IMR-90 (cell line): ENCODE measurements at regions not wholly inside any gene's neighbourhood (a gene's known extent, or its start where the extent isn't known, plus 50 kb on each side); places are given as distances from the start of the nearest gene placed in this dataset.
"Not testable (repeated sequence)": the region's sequence is repeated elsewhere in the genome, so short reads cannot be mapped to it uniquely, and the experiment has no call there.

Experiments used
- ATAC-seq: fragments of 200-7000 bp; cut with Tn5 transposase; 2 replicates; pipeline ENCODE4 v1.9.1; 2020; ENCODE audit warnings: low read depth, mild to moderate bottlenecking, moderate library complexity
- BruUV-seq: library from RNA; stranded (reverse); fragments of 400-500 nt; replicated peaks from 2 replicates; lab custom pipeline; 2021; lab: Mats Ljungman, UMichigan
- CTCF ChIA-PET: fragments of 300-600 bp; formaldehyde crosslinking; extraction: SDS; loops from one replicate; lab custom pipeline; 2021; ENCODE audit warnings: antibody characterized with exemption; lab: Yijun Ruan, JAX
- POLR2A ChIA-PET: fragments of 300-600 bp; sonication (Branson Sonifier 250); formaldehyde crosslinking; loops from one replicate; lab custom pipeline; 2022; ENCODE audit warnings: antibody characterized with exemption; ENCODE audit not compliant: unreplicated experiment; lab: Charles Lee
- DNase-seq: peaks from one replicate; pipeline ENCODE4 v3.0.0; 2013
- H2AFZ ChIP-seq: replicated peaks from 2 replicates; pipeline ENCODE3; 2013; ENCODE audit warnings: low read length, mild to moderate bottlenecking; ENCODE audit not compliant: poor library complexity
- H2AK5ac ChIP-seq: 2 replicates; pipeline ENCODE4 v1.6.1; 2013; ENCODE audit warnings: low read depth, low read length, inconsistent platforms
- H2AK9ac ChIP-seq: replicated peaks from 2 replicates; pipeline ENCODE3; 2013; ENCODE audit warnings: mild to moderate bottlenecking, low read depth, low read length, moderate library complexity; ENCODE audit not compliant: poor library complexity
- H2BK120ac ChIP-seq: 2 replicates; pipeline ENCODE4 v1.6.1; 2013; ENCODE audit warnings: low read depth, low read length, inconsistent platforms
- H2BK15ac ChIP-seq: 3 replicates; pipeline ENCODE4 v1.6.1; 2013; ENCODE audit warnings: low read depth, low read length, inconsistent platforms
- H2BK20ac ChIP-seq: 2 replicates; pipeline ENCODE4 v1.6.1; 2013; ENCODE audit warnings: low read depth, mild to moderate bottlenecking, inconsistent platforms, low read length, moderate library complexity
- H2BK5ac ChIP-seq: 2 replicates; pipeline ENCODE4 v1.6.1; 2013; ENCODE audit warnings: mild to moderate bottlenecking, low read depth, low read length, inconsistent platforms; ENCODE audit not compliant: poor library complexity, severe bottlenecking
- H3K14ac ChIP-seq: replicated peaks from 2 replicates; pipeline ENCODE4 v1.6.1; 2013; ENCODE audit warnings: low read depth, low read length, inconsistent platforms
- H3K18ac ChIP-seq: 2 replicates; pipeline ENCODE4 v1.6.1; 2013; ENCODE audit warnings: low read depth, low read length, control low read depth
- H3K23ac ChIP-seq: 2 replicates; pipeline ENCODE4 v1.6.1; 2013; ENCODE audit warnings: low read depth, low read length, inconsistent platforms
- H3K27ac ChIP-seq: 2 replicates; pipeline ENCODE4 v1.5.1; 2013; ENCODE audit warnings: mild to moderate bottlenecking, control low read depth, low read length; ENCODE audit not compliant: insufficient read depth
- H3K27me3 ChIP-seq: 2 replicates; pipeline ENCODE4 v1.6.1; 2013; ENCODE audit warnings: low read length; ENCODE audit not compliant: control insufficient read depth, insufficient read depth
- H3K36me3 ChIP-seq: 2 replicates; pipeline ENCODE4 v1.6.1; 2013; ENCODE audit warnings: low read length, mixed read lengths; ENCODE audit not compliant: control insufficient read depth, insufficient read depth
- H3K4ac ChIP-seq: 2 replicates; pipeline ENCODE4 v1.6.1; 2013; ENCODE audit warnings: low read depth, low read length, inconsistent platforms
- H3K4me1 ChIP-seq: 2 replicates; pipeline ENCODE4 v1.6.1; 2013; ENCODE audit warnings: low read length, mixed read lengths; ENCODE audit not compliant: control insufficient read depth, insufficient read depth
- H3K4me2 ChIP-seq: 2 replicates; pipeline ENCODE4 v1.6.1; 2013; ENCODE audit warnings: low read depth, mild to moderate bottlenecking, control low read depth, low read length, moderate library complexity
- H3K4me3 ChIP-seq: 2 replicates; pipeline ENCODE4 v1.5.1; 2013; ENCODE audit warnings: low read depth, mild to moderate bottlenecking, control low read depth, low read length, moderate library complexity; ENCODE audit not compliant: insufficient read depth
- H3K56ac ChIP-seq: 2 replicates; pipeline ENCODE4 v1.6.1; 2013; ENCODE audit warnings: low read length, inconsistent platforms; ENCODE audit not compliant: insufficient read depth; ENCODE audit errors: extremely low read depth
- H3K79me1 ChIP-seq, 2 experiments: 2 replicates each; pipeline ENCODE4 v1.6.1; 2013; ENCODE audit warnings: low read length in 2 of 2, inconsistent platforms in 1 of 2, low read depth in 1 of 2
- H3K9ac ChIP-seq: 2 replicates; pipeline ENCODE4 v1.6.1; 2013; ENCODE audit warnings: low read depth, low read length, control low read depth
- H3K9me1 ChIP-seq: 2 replicates; pipeline ENCODE4 v1.6.1; 2013; ENCODE audit warnings: low read length, inconsistent platforms; ENCODE audit not compliant: insufficient read depth
- H3K9me3 ChIP-seq: 2 replicates; pipeline ENCODE4 v1.6.1; 2013; ENCODE audit warnings: low read length; ENCODE audit not compliant: control insufficient read depth, insufficient read depth
- H4K20me1 ChIP-seq: 2 replicates; pipeline ENCODE4 v1.6.1; 2013; ENCODE audit warnings: low read length, inconsistent platforms; ENCODE audit not compliant: insufficient read depth
- H4K5ac ChIP-seq: 2 replicates; pipeline ENCODE4 v1.6.1; 2013; ENCODE audit warnings: mild to moderate bottlenecking, low read depth, low read length, control low read depth
- H4K8ac ChIP-seq, 2 experiments: 2 replicates each; pipeline ENCODE4 v1.6.1; 2013; ENCODE audit warnings: low read depth in 2 of 2, low read length in 2 of 2, control low read depth in 1 of 2, inconsistent platforms in 1 of 2
- H4K91ac ChIP-seq: 2 replicates; pipeline ENCODE4 v1.6.1; 2013; ENCODE audit warnings: low read depth, low read length, inconsistent platforms; ENCODE audit not compliant: insufficient read depth
- WGBS, 2 experiments: methylation state at CpG; one replicate each; pipeline versions ENCODE4 v1.1.5 to v1.1.7; 2013; ENCODE audit warnings: missing lambda C conversion rate in 2 of 2; ENCODE audit not compliant: insufficient read length in 1 of 2; ENCODE audit errors: extremely low coverage in 2 of 2; 5-methylcytosine and 5-hydroxymethylcytosine counted together
- dilution Hi-C: fragments of 300-500 bp; cut with HindIII; formaldehyde crosslinking; loops from one replicate; pipeline ENCODE4 v1.14.3; 2018; ENCODE audit warnings: low sequenced_read_pairs; ENCODE audit not compliant: unreplicated experiment
- in situ Hi-C: fragments of 300-500 bp; cut with MboI; formaldehyde crosslinking; loops from 3 replicates; pipeline ENCODE4 v1.14.3; 2019; ENCODE audit warnings: low sequenced_read_pairs, inconsistent platforms, mixed read lengths
- intact Hi-C: fragments of 100-400 bp; cut with micrococcal nuclease; formaldehyde crosslinking; loops from 2 replicates; pipeline ENCODE4 v1.10.0; 2022

DNA sequence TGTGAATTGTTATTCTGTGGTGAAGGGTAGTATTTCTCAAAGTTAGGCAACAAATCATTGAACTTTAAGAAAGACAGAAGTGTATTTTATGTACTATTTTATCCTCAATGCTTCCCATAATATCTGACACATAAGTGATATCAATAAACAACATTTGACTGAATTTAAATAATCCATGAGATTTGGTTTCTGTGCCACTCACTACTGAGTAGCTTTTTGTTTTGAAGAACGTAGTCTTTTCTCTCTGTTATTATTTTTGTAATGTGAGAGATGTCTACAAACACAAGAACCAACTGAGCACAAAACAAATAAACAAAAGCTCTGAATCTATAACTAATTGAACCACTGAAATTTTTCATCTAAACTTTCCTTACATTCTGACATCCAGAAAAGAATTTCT lies 401.2 kb downstream of the CHL1 start:
- H4K5ac ChIP-seq, H2BK120ac ChIP-seq, ATAC-seq, H3K79me1 ChIP-seq, H3K4ac ChIP-seq, H3K56ac ChIP-seq, H3K4me1 ChIP-seq, H2AK5ac ChIP-seq, H4K8ac ChIP-seq, POLR2A ChIA-PET, in situ Hi-C loops, H3K14ac ChIP-seq, H4K20me1 ChIP-seq, DNase-seq, H3K27me3 ChIP-seq, H2BK20ac ChIP-seq, dilution Hi-C loops, H3K9me1 ChIP-seq, H3K27ac ChIP-seq, H2BK5ac ChIP-seq, H3K18ac ChIP-seq, H3K9ac ChIP-seq, BruUV-seq, H4K91ac ChIP-seq, H3K36me3 ChIP-seq, CTCF ChIA-PET, H3K4me2 ChIP-seq, H2BK15ac ChIP-seq, H3K23ac ChIP-seq, H3K4me3 ChIP-seq, H2AK9ac ChIP-seq, intact Hi-C loops, H2AFZ ChIP-seq, H3K9me3 ChIP-seq: not testable (repeated sequence)
- WGBS, 2 experiments = no CpG with 5 or more reads among the region's 1 CpG

DNA sequence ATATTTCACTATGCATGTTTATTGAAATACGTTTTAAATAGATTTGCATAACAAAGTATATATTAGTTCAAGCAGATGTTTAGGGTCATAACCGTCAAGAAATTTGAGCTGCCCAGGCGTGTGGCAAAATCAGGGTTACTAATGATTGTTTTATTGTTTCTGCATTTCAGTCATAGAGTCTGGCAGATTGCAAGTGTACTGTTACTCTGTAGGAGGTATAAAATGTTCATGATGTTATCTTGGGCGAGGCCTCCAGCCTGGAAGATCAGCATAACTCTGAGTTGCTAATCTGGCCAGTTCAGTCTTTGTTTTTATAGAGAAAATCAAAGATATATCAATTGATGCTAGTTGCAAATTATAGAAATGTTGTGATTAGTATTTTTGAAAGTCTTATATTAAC lies 410.9 kb downstream of the CHL1 start:
- in situ Hi-C loops, H2AK5ac ChIP-seq, BruUV-seq, H2AFZ ChIP-seq, intact Hi-C loops, H3K9ac ChIP-seq, H3K4ac ChIP-seq, H3K4me1 ChIP-seq, H2BK15ac ChIP-seq, H3K79me1 ChIP-seq, H4K91ac ChIP-seq, H2BK5ac ChIP-seq, H3K4me2 ChIP-seq, DNase-seq, H3K9me3 ChIP-seq, H4K5ac ChIP-seq, H3K56ac ChIP-seq, H3K27ac ChIP-seq, H4K8ac ChIP-seq, CTCF ChIA-PET, H3K14ac ChIP-seq, H3K9me1 ChIP-seq, H4K20me1 ChIP-seq, H3K23ac ChIP-seq, POLR2A ChIA-PET, H2BK20ac ChIP-seq, H2BK120ac ChIP-seq, H2AK9ac ChIP-seq, H3K27me3 ChIP-seq, H3K4me3 ChIP-seq, H3K18ac ChIP-seq, ATAC-seq, dilution Hi-C loops, H3K36me3 ChIP-seq: not testable (repeated sequence)
- no CpG with 5 or more reads among the region's 4 CpGs for WGBS, 2 experiments
